Right lobe of liver (tissue), 6 donors: ENCODE measurements at regions not wholly inside any gene's neighbourhood (a gene's known extent, or its start where the extent isn't known, plus 50 kb on each side); places are given as distances from the start of the nearest gene placed in this dataset.
"Not testable (repeated sequence)": the region's sequence is repeated elsewhere in the genome, so short reads cannot be mapped to it uniquely, and the experiment has no call there.

Experiments used
- ATAC-seq, 4 donors: fragments of 200-7000 bp; cut with Tn5 transposase; one replicate each; pipeline ENCODE4 v1.9.1; 2020; ENCODE audit warnings: mild to moderate bottlenecking in 4 of 4, moderate library complexity in 4 of 4
- DNase-seq, 3 donors: peaks; one replicate each; pipeline ENCODE4 v3.0.0-alpha.2; 2020
- H3K27ac ChIP-seq, 3 donors: fragments of 200-600 bp; one replicate each; pipeline ENCODE4 v1.8.0; 2022
- H3K27me3 ChIP-seq, 2 donors: fragments of 200-600 bp; one replicate each; pipeline ENCODE4 v1.8.0; 2022
- H3K36me3 ChIP-seq, 4 donors: fragments of 200-600 bp; sonication (generic) in 1 of 4; one replicate each; pipeline versions ENCODE4 v1.5.1 to v1.8.0; 2017 to 2022; ENCODE audit warnings: control low read depth in 1 of 4
- H3K4me1 ChIP-seq, 4 donors: fragments of 200-600 bp; sonication (generic) in 1 of 4; one replicate each; pipeline versions ENCODE4 v1.5.1 to v1.8.0; 2017 to 2022; ENCODE audit warnings: control low read depth in 1 of 4
- H3K4me3 ChIP-seq, 3 donors: fragments of 200-600 bp; one replicate each; pipeline ENCODE4 v1.8.0; 2022
- H3K9me3 ChIP-seq, 4 donors: fragments of 200-600 bp; sonication (generic) in 1 of 4; one replicate each; pipeline versions ENCODE4 v1.5.1 to v1.8.0; 2017 to 2022; ENCODE audit warnings: control low read depth in 1 of 4
- WGBS: methylation state at CpG from one replicate; pipeline ENCODE4 v1.1.6; 2018; ENCODE audit warnings: low coverage, low lambda C conversion rate; ENCODE audit not compliant: insufficient coverage; ENCODE audit errors: missing lambda C conversion rate; 5-methylcytosine and 5-hydroxymethylcytosine counted together
- intact Hi-C, 2 donors: fragments of 100-400 bp; cut with DNase I; formaldehyde crosslinking; loops; one replicate each; pipeline versions ENCODE4 v1.11.2 to v1.14.1; 2022
- donor health status: DM: no; HTN: yes; CAD: no.
- donor health status: DM: no; HTN: no; CAD: no.
- donor health status: DM: no; HTN: no; CAD: no.
- donor health status: DM: no; HTN: yes; CAD: no.
- donor health status: DM: no; HTN: yes; CAD: no.

GRCh38 chr15:22519213-22519612 lies 60.5 kb downstream of the GOLGA6L22 start:
- H3K27ac ChIP-seq, H3K9me3 ChIP-seq, H3K36me3 ChIP-seq, H3K4me1 ChIP-seq, DNase-seq, H3K27me3 ChIP-seq, ATAC-seq, intact Hi-C loops, H3K4me3 ChIP-seq: not testable (repeated sequence)
- WGBS: no CpG with 5 or more reads among the region's 4 CpGs

GRCh38 chr15:22526537-22526936 lies 67.8 kb downstream of the GOLGA6L22 start:
- DNase-seq, H3K4me3 ChIP-seq, H3K27me3 ChIP-seq, H3K27ac ChIP-seq, H3K36me3 ChIP-seq, ATAC-seq, H3K9me3 ChIP-seq, intact Hi-C loops, H3K4me1 ChIP-seq: not testable (repeated sequence)
- WGBS: no CpG with 5 or more reads among the region's 2 CpGs

- H3K27me3 ChIP-seq, H3K4me1 ChIP-seq, intact Hi-C loops, H3K9me3 ChIP-seq, H3K27ac ChIP-seq, H3K36me3 ChIP-seq, H3K4me3 ChIP-seq, ATAC-seq, DNase-seq: not testable (repeated sequence)
- 59% methylated on average over 2 of the region's 4 CpGs for WGBS
Observed at GRCh38 chr15:22527016-22527415, 68.3 kb downstream of the GOLGA6L22 start.

GRCh38 chr15:22529200-22529599 lies 70.5 kb downstream of the GOLGA6L22 start:
- H3K27ac ChIP-seq, H3K4me3 ChIP-seq, H3K27me3 ChIP-seq, H3K36me3 ChIP-seq, DNase-seq, intact Hi-C loops, H3K4me1 ChIP-seq, H3K9me3 ChIP-seq, ATAC-seq: not testable (repeated sequence)
- WGBS: no CpG with 5 or more reads among the region's 6 CpGs

GRCh38 chr15:22559701-22560100 lies 101.0 kb downstream of the GOLGA6L22 start:
- intact Hi-C loops, H3K4me1 ChIP-seq, DNase-seq, H3K27me3 ChIP-seq, H3K9me3 ChIP-seq, ATAC-seq, H3K4me3 ChIP-seq, H3K36me3 ChIP-seq, H3K27ac ChIP-seq: not testable (repeated sequence)
- 98% methylated on average over 4 of the region's 13 CpGs for WGBS

- H3K27me3 ChIP-seq, ATAC-seq, DNase-seq, intact Hi-C loops, H3K9me3 ChIP-seq, H3K36me3 ChIP-seq, H3K4me3 ChIP-seq, H3K4me1 ChIP-seq, H3K27ac ChIP-seq: not testable (repeated sequence)
- WGBS: no CpG with 5 or more reads among the region's 10 CpGs
Observed at GRCh38 chr15:22561716-22562115, 103.0 kb downstream of the GOLGA6L22 start.

GRCh38 chr15:22566510-22566909 lies 107.8 kb downstream of the GOLGA6L22 start:
- no CpG with 5 or more reads among the region's 7 CpGs for WGBS
- H3K27ac ChIP-seq, DNase-seq, H3K4me1 ChIP-seq, H3K27me3 ChIP-seq, H3K36me3 ChIP-seq, H3K9me3 ChIP-seq, H3K4me3 ChIP-seq, intact Hi-C loops, ATAC-seq: not testable (repeated sequence)

- H3K27ac ChIP-seq, H3K4me1 ChIP-seq, H3K9me3 ChIP-seq, H3K4me3 ChIP-seq, H3K27me3 ChIP-seq, DNase-seq, intact Hi-C loops, H3K36me3 ChIP-seq: not testable (repeated sequence)
- no CpG with 5 or more reads among the region's 11 CpGs for WGBS
- ATAC-seq: peak; percentile 36 to 74 (median 58)
Observed at GRCh38 chr15:22569486-22569885, 110.8 kb downstream of the GOLGA6L22 start.

GRCh38 chr15:22572152-22572735 lies 113.5 kb downstream of the GOLGA6L22 start:
- H3K4me3 ChIP-seq, intact Hi-C loops, DNase-seq, H3K27ac ChIP-seq, H3K9me3 ChIP-seq, ATAC-seq, H3K4me1 ChIP-seq, H3K36me3 ChIP-seq, H3K27me3 ChIP-seq: not testable (repeated sequence)
- WGBS: 100% methylated on average over 1 of the region's 6 CpGs

GRCh38 chr15:22572792-22573191 lies 114.1 kb downstream of the GOLGA6L22 start:
- H3K36me3 ChIP-seq, H3K4me1 ChIP-seq, intact Hi-C loops, H3K27me3 ChIP-seq, ATAC-seq, H3K27ac ChIP-seq, H3K9me3 ChIP-seq, H3K4me3 ChIP-seq: not testable (repeated sequence)
- peak in 1 of 3 donors; percentile 3 for DNase-seq
- WGBS: no CpG with 5 or more reads among the region's 17 CpGs

GRCh38 chr15:22577828-22578227 lies 119.1 kb downstream of the GOLGA6L22 start:
- H3K27ac ChIP-seq, H3K4me1 ChIP-seq, H3K9me3 ChIP-seq, DNase-seq, H3K27me3 ChIP-seq, ATAC-seq, H3K4me3 ChIP-seq, H3K36me3 ChIP-seq, intact Hi-C loops: not testable (repeated sequence)
- WGBS: no CpG with 5 or more reads among the region's 4 CpGs

- H3K36me3 ChIP-seq, H3K4me3 ChIP-seq, H3K27ac ChIP-seq, H3K9me3 ChIP-seq, DNase-seq, intact Hi-C loops, H3K4me1 ChIP-seq, ATAC-seq, H3K27me3 ChIP-seq: not testable (repeated sequence)
- no CpG with 5 or more reads among the region's 2 CpGs for WGBS
Observed at GRCh38 chr15:22579213-22579612, 120.5 kb downstream of the GOLGA6L22 start.
